ENCODE measurements at regions not wholly inside any gene's neighbourhood (a gene's known extent, or its start where the extent isn't known, plus 50 kb on each side); places are given as distances from the start of the nearest gene placed in this dataset.

- Histone ChIP-seq H3K4me3 (ENCODE audit: insufficient read depth, low read length, poor library complexity, severe bottlenecking) (no peak overlapping the region), H3K9me2 (replicated peaks; ENCODE audit: insufficient read depth, low read length) (no peaks in the 10 kb centered on the region), H3K27me3 (ENCODE audit: low read length) (no peaks in the 10 kb centered on the region), H3F3A (ENCODE audit: insufficient read depth) (no peaks in the 10 kb centered on the region), H3K79me2 (ENCODE audit: insufficient read depth, low read length) (no peaks in the 10 kb centered on the region), H3K27ac (ENCODE audit: low read depth, low read length) (no peak overlapping the region), H4K20me1 (ENCODE audit: low read depth, low read length) (no peaks in the 10 kb centered on the region), H3K9ac (ENCODE audit: low read length) (no peak overlapping the region), H3K36me3 (ENCODE audit: low read length) (no peaks in the 10 kb centered on the region), H3K9me3 (ENCODE audit: insufficient read depth, low read length) (no peaks in the 10 kb centered on the region), H3K4me2 (ENCODE audit: low read depth, low read length, poor library complexity, severe bottlenecking) (no peak overlapping the region), H2AFZ (ENCODE audit: low read depth, low read length, severe bottlenecking) (no peak overlapping the region)
- TF ChIP-seq EZH2phosphoT487 (conservative IDR thresholded peaks at IDR 0.05; ENCODE audit: low read length) = no peak
- no peak for TF ChIP-seq CTCF (IDR thresholded peaks at IDR 0.05; ENCODE audit: insufficient read depth, low read length, poor library complexity, severe bottlenecking)
These were observed 97.5 kb upstream of the FREM1 start for GRCh38 chr9:15007698-15008097.

DNA sequence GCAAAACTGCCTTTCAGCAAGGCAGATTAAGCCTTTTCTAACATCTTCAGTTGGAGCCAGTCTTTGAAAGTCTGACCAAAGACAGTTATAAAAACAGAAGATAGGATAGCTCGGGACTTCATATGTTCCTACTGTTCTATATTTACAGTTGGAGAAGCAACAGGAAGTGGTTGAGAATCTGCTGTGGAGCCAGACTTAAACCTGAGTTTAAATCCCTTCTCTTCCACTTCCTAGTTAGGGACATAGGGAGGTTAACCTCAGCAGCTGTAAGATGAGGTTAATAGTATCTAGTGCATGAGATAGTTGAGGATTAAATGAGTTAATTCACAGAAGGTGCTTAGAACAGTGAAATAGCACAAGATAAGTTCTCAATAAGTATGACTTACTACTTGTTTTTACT is 84.5 kb upstream of the FREM1 start:
- Histone ChIP-seq H3K9ac (ENCODE audit: low read length) (no peak overlapping the region), H3K4me2 (ENCODE audit: low read depth, low read length, poor library complexity, severe bottlenecking) (no peak overlapping the region), H2AFZ (ENCODE audit: low read depth, low read length, severe bottlenecking) (no peak overlapping the region)

DNA sequence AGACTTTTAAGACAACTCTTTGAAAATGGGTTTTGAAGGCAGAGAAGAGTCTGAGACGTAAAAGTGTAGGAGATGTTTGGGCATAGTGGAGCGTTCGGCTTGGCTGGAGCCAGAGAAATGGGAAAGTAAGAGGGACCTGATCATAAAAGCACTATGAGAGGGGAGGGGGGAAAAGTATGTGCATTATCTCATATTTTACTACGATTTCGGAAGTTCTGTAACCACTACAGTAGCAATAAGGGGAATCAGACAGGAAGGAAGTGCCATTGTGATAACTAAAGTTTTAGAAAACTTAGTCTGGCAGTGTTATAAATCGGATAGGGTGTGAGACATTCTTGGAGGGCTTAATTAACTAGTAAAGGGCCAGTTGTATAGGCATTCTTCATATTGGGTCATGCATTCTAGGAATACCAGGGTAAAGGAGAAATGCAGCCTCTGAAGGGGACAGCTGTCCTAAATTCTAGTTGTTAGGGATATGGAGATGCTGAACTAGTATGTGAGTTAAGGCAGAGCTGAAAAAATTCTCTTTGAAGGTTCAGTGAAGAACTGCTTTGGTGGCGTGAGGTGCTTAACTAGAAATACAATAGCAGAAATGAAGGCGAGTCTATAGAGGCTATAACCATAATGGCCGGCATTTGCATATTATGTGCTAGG is 83.8 kb upstream of the FREM1 start:
- no peak overlapping the region for H3K27ac ChIP-seq (ENCODE audit: low read depth, low read length)
- H3K9me2 ChIP-seq (replicated peaks; ENCODE audit: insufficient read depth, low read length) = no peaks in the 10 kb centered on the region
- H4K20me1 ChIP-seq (ENCODE audit: low read depth, low read length) = no peaks in the 10 kb centered on the region
- H3K4me2 ChIP-seq (ENCODE audit: low read depth, low read length, poor library complexity, severe bottlenecking) = no peak overlapping the region
- TF ChIP-seq CTCF (IDR thresholded peaks at IDR 0.05; ENCODE audit: insufficient read depth, low read length, poor library complexity, severe bottlenecking) = no peak
- no peak for TF ChIP-seq EZH2phosphoT487 (conservative IDR thresholded peaks at IDR 0.05; ENCODE audit: low read length)
- H3K9me3 ChIP-seq (ENCODE audit: insufficient read depth, low read length) = no peaks in the 10 kb centered on the region
- no peaks in the 10 kb centered on the region for H3F3A ChIP-seq (ENCODE audit: insufficient read depth)
- no peak overlapping the region for H3K4me3 ChIP-seq (ENCODE audit: insufficient read depth, low read length, poor library complexity, severe bottlenecking)
- no peak overlapping the region for H3K9ac ChIP-seq (ENCODE audit: low read length)
- no peak overlapping the region for H2AFZ ChIP-seq (ENCODE audit: low read depth, low read length, severe bottlenecking)
- H3K36me3 ChIP-seq (ENCODE audit: low read length) = no peaks in the 10 kb centered on the region
- no peaks in the 10 kb centered on the region for H3K79me2 ChIP-seq (ENCODE audit: insufficient read depth, low read length)
- no peaks in the 10 kb centered on the region for H3K27me3 ChIP-seq (ENCODE audit: low read length)

More for the DNA sequence above, 84.5 kb upstream of the FREM1 start:
- no peaks in the 10 kb centered on the region for H3F3A ChIP-seq (ENCODE audit: insufficient read depth)
- H3K36me3 ChIP-seq (ENCODE audit: low read length) = no peaks in the 10 kb centered on the region
- H3K79me2 ChIP-seq (ENCODE audit: insufficient read depth, low read length) = no peaks in the 10 kb centered on the region
- H3K9me3 ChIP-seq (ENCODE audit: insufficient read depth, low read length) = no peaks in the 10 kb centered on the region
- H3K27ac ChIP-seq (ENCODE audit: low read depth, low read length) = no peak overlapping the region
- H3K27me3 ChIP-seq (ENCODE audit: low read length) = no peaks in the 10 kb centered on the region
- no peak overlapping the region for H3K4me3 ChIP-seq (ENCODE audit: insufficient read depth, low read length, poor library complexity, severe bottlenecking)
- no peaks in the 10 kb centered on the region for H4K20me1 ChIP-seq (ENCODE audit: low read depth, low read length)
- TF ChIP-seq CTCF (IDR thresholded peaks at IDR 0.05; ENCODE audit: insufficient read depth, low read length, poor library complexity, severe bottlenecking) (no peak), EZH2phosphoT487 (conservative IDR thresholded peaks at IDR 0.05; ENCODE audit: low read length) (no peak)
- H3K9me2 ChIP-seq (replicated peaks; ENCODE audit: insufficient read depth, low read length) = no peaks in the 10 kb centered on the region

Data from SU-DHL-6 (cell line).